NCI-H345 treated with DMSO at 0.1 percent for 48 hours (cell line): ENCODE measurements at regions not wholly inside any gene's neighbourhood (a gene's known extent, or its start where the extent isn't known, plus 50 kb on each side); places are given as distances from the start of the nearest gene placed in this dataset.
A peak's percentile ranks its signal among the peaks of the same experiment; 100 is the strongest.
"Not testable (repeated sequence)": the region's sequence is repeated elsewhere in the genome, so short reads cannot be mapped to it uniquely, and the experiment has no call there.

Experiments
- DNase-seq: peaks from one replicate; lab custom pipeline; 2025; ENCODE audit not compliant: unreplicated experiment; lab: John Stamatoyannopoulos, UW

DNA sequence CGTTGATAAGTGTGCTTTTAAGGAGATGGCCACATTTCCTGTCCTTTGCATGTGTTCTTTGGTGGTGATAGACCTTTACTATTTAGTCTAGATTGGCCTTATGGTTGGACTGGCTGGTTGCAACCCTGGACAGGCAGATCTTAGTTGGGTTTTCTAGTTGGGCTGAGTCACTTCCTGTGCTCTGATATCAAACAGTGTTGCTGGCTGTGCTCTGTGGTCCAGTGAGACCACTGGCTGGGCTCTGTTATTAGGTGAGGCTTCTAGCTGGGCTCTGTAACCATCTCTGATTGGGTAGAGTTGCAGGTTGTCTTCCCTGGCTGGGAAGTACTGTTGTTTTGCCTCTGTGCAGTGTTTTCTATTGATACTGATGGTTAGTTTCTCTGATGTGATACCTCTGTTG lies 432.5 kb downstream of the LRRC70 start:
- no peak for DNase-seq

DNA sequence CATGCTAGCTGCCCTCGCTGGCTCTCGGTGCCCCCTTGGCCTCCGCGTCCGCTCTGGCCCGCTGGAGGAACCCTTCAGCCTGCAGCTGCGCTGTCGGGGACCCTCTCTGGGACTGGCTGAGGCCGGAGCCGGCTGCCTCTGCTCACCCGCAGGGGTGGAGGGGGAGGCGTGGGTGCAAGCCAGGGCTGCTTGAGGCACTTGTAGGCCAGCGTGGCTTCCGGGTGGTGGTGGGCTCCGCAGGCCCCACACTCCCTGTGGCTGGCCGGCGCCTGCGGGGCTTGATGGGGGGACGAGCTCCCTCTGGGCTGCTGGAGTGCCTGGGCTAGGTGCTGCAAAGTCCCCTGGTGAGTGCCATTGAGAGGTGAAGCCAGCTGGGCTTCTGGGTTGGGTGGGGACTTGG lies 429.6 kb downstream of the LRRC70 start:
- DNase-seq: no peak

DNA sequence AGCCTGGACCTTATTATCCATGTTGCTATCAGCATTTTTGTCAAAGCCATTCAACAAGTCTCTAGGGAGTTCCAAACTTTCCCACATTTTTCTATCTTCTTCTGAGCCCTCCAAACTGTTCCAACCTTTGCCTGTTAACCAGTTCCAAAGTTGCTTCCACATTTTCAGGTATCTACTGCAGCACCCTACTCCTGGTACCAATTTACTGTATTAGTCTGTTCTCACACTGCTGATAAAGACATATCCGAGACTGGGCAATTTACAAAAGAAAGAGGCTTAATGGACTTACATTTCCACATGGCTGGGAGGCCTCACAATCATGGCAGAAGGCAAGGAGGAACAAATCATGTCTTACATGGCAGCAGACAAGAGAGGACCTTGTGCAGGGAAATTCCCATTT lies 416.2 kb downstream of the LRRC70 start:
- not testable (repeated sequence) for DNase-seq

DNA sequence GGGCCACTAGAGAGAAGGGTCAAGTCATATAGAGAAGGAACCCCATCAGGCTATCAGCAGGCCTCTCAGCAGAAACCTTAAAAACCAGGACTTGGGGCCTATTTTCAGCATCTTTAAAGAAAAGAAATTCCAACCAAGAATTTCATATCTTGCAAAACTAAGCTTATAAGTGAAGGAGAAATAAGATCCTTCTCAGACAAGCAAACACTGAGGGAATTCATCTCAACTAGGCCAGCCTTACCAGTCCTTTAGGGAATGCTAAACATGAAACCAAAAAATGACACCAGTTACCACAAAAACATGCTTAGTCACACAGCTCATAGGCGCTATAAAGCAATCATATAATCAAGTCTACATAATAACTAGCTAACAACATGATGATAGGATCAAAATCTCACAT lies 407.1 kb downstream of the LRRC70 start:
- DNase-seq: no peak

DNA sequence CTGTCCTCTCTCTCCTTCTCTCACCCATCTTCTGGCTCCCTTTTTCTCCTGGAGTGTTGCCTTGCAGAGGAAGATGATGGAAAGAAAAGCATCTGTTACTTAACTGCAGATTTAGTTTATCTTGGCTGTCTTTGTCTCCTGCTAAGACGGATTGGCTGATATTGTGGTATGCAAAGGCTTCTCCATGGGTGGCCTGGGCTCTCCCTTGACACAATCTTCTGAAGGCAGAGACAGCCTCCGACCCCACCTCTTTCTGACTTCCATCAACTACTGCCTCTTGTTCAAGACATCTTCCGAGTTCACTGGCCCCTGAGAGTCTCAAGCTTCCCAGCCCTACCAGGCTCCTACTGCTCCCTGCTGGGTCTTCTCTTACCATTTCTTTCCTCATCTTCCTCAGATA lies 403.7 kb downstream of the LRRC70 start:
- DNase-seq: no peak

DNA sequence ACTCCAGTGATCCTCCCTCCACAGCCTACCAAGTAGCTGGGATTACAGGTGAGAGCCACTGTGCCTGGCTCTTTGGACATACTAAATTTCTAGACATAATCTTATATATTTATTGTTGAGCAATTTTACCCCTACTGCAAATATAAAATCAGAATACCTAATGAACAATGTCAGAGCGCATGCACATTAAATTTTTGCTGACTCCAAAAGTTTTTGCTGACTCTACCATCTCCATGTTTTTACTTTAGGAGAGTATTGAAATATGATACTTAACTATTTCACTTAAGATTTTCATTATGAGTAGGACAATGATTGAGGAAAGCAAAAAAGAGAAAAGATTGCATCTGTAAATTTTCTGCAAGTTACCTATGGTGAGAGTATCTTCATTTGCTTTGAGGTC lies 402.3 kb downstream of the LRRC70 start:
- DNase-seq: no peak

DNA sequence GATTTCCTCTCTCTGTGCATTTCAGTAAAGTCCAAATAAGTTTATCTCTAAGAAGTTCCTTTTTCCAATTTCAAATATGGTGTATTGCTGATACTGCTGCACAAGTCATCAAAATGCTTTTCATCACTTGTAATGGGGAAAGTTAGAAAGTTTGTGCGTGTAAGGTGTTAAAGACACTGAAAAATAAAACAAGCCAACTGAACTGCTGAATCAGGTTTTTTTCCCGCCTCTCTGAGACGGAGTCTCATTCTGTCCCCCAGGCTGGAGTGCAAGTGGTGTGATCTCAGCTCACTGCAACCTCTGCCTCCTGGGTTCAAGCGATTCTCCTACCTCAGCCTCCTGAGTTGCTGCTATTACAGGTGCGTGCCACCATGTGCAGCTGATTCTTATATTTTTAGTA lies 400.9 kb downstream of the LRRC70 start:
- no peak for DNase-seq

DNA sequence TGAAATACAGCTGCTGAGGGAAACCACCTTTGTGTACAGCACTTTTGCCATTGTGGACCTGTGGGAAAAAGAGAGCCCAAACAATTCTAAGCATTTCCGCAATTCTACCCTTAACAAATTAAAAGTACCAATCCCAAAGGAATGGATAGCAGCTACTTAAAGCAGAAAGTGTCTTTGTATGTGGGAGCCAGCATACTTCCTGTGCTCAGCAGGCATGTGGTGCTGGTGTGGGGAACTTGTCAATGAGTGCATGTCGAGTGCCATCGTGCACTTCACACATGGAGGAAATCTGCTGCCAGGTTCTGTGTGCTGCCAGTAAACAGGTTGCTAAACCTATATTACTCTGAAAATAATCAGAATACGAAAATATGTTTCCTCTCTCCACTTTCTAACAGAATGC lies 399.0 kb downstream of the LRRC70 start:
- DNase-seq: peak; percentile 60

DNA sequence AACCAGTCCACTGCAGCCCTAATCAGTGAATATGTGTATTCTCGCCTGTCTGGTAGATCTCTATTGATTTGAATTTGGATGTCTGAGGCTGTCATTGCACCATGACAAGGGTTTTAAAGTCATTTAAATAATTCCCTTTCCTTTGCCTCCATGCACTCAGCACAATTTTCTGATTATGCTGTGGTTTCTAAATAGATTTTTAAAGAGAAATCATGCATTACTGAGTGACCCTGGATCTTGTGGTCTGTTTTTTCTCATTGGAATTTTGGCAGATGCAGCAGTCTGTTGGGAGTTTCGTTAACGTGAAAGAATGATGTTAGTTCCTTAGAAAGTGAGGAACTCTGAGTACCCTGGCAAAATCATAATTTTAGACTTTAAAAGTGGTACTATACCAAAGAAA lies 396.0 kb downstream of the LRRC70 start:
- DNase-seq: no peak

DNA sequence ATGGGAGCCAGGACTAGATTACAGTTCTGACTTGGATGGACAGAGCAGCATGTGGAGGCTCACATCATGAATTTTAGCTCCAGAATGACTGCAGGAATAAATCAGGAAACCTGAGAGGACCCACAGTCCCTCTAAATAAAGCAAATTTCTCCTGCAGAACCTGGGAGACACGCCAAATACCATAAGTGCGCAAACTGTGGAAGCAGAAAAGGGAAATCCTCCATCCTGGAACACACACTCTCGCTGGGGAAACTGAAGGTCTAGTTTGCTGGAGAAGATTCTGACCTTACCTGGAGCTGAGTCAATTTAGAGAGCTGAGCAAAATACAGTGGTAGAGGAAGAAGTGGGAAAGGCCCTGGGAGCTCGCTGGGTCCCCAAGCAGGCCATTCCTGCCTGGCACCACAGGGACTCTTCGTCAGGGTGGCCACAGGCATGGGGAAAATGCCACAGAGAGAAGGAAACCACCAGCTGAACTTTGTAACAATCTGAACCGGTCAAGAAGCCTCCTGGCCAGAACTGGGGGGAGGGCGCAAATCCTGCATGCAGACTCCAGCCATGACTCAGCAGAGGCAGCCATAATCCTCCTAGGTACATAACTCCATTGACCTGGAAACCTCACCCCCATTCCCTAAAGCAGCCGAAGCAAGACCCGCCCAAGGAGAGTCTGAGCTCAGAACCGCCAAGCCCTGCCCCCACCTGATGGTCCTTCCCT lies 390.9 kb downstream of the LRRC70 start:
- DNase-seq: no peak

DNA sequence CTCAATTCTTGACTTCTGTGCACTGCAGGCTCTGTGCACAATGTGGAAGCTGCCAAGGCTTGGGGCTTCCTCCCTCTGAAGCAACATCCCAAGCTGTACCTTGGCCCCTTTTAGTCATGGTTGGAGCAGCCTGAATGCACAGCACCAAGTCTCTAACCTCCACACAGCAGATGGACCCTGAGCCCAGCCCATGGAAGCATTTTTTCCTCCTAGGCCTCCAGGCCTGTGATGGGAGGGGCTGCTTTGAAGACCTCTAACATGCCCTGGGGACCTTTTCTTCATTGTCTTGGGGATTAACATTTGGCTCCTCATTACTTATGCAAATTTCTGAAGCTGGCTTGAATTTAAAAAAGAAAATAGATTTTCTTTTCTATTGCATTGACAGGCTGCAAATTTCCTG lies 385.8 kb downstream of the LRRC70 start:
- no peak for DNase-seq

DNA sequence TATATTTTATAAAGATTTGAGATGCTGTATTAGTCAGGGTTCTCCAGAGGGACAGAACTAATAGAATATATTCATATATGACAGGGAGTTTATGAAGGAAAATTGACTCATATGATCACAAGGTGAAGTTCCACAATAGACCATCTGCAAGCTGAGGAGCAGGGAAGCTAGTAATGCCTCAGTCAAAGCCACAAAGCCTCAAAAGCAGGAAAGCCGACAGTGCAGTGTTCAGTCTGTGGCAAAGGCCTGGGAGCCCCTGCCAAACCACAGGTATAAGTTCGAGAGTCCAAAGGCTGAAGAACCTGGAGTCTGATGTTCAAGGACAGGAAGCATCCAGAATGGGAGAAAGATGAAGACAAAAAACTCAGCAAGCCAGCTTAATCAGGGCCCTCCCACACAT lies 382.2 kb downstream of the LRRC70 start:
- no peak for DNase-seq

DNA sequence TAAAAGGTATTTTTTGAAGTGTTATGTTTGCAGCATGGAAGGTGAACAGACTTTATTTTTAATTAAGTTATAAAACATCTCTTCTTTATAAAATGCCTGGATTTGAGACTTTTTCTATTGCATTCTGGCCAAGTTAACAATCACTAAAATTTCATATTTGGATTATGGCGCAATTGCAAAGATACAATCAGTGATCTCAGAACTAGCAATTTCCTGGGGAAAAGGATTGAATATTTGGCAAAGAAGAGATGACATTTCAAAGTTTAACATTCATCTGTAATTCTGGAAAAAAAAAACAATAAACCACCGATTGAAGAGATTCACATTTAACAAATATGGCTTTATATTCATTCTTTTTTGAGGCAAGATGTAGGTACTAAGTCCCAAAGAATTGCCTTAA lies 378.0 kb downstream of the LRRC70 start:
- DNase-seq: no peak

DNA sequence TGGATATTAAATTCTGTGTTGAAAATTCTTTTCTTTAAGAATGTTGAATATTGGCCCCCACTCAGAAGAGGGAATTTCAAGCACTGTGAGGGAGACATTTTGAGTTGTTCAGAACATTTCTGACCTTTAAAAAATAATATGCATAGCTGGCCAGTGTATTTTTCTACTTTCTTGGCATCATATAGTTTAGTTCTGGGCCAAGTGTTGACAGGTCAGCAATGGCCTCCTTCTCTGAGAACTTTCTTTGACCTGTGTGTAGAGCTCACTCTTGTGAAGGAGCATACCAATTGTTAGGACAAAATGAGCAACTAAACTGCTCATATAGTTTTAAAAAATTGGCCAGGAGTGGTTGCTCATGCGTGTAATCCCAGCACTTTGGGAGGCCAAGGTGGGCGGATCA lies 376.0 kb downstream of the LRRC70 start:
- no peak for DNase-seq

DNA sequence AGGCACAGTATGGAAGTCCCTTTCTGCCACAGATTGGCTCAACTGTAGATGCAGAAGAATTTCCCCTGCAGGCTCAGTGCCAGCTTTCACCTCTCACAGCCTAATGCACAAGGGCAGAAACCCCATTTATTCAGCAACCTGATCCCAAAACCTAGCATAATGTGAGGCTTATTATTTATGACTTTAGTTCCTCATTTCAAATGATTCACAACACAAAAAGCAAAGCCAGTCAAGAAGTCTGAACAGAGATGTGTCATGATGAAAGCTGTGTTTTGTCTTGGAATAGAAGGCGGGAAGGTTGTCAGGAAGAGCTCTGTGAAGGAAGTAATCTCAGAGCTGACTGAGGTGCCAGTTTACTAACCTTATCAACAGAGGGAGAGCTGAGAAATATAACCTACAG lies 369.7 kb downstream of the LRRC70 start:
- no peak for DNase-seq

DNA sequence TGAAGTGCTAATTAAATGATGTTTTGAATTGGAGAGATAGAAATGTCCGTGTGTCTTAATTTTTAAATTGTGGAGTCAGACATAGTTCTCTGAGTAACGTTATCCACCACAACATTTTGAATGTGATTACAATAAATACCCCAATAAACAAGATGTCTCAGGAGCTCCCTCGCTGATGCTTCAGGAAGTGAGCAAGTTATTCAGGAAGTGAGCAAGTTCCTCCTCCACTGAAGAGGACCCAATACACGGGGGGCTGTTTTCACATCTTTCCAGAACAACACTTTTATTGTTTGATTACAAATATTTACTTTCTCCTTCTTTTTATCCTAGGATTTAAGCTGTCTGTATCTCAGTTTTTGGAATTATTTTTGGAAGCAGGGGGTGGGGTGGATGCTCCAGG lies 363.8 kb downstream of the LRRC70 start:
- no peak for DNase-seq

DNA sequence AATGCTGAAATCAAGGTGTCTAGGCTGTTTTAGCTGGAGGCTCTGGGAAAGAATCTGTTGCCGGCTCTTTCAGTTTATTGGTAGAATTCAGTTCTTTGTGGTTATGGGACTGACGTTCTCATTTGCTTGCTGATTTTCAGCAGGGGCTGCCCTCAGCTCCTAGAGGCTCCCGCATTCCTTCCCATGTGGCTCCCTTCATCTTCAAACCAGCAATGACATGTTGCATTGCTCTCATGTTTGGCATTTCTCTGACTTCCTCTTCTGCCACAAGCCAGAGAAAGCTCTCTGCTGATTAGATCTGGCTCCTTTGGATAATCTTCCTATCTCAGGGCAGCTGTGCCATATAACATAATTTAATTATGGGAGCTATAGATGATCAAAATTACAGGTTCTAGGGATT lies 360.3 kb downstream of the LRRC70 start:
- DNase-seq: no peak

DNA sequence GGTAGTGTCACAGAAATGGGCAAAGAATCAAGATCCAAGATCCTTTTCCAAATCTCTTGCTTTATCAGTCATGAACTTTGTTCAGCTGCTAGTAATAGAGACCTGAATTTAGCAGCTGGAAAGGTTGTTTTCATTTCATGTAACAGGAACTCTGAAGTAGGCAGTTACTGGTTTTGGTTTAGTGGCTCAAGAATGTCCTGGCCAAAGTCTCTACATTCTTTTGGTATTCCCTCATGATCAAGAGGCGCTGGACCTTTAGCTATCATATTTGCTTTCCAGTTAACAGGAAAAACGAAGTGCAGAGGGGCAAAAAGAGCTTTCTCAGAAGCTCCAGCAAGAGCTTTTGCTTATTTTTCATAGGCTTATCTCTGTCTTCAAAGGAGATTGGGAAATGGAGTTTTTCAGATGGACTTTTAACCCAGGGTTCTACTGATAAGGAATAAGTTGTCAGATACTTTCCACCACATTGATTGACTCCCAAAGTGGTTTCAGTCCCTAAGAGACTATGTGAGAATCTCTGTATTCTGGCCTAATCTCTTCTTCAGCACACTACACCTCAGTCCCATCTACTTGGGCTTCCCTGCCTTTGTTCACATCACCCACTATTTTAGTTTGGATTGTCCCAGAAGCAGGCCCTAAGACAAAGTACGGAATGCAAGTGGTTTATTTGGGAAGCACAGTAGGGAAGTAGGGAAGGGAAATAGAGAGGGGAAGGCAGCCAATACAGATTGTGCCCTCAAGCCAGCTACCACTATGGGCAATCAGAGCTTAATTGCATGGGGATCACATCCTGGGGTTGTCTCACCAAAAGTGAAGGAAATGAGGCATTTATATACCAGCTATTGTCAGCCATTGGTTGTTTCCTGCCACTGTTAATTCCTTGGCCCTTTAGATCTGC lies 359.3 kb downstream of the LRRC70 start:
- no peak for DNase-seq

DNA sequence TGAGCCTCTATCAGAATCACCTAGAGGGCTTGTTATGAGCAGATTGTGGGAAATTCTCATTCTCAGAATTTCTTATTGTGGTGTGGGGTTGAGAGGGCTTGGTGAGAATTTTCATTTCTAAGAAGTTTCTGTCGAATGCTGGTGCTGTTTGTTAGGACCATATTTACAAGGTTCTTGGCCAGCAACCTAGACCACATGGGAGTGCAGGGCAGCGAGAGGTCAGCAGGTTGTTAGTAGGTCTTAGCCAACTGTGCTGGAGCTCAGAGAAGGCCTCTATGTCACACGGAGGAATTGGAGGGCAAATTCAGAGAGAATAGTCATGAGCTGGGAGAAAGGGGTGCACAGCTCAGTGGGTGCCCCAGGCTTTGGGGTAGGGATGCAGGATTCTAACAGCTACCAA lies 357.0 kb downstream of the LRRC70 start:
- DNase-seq: no peak

DNA sequence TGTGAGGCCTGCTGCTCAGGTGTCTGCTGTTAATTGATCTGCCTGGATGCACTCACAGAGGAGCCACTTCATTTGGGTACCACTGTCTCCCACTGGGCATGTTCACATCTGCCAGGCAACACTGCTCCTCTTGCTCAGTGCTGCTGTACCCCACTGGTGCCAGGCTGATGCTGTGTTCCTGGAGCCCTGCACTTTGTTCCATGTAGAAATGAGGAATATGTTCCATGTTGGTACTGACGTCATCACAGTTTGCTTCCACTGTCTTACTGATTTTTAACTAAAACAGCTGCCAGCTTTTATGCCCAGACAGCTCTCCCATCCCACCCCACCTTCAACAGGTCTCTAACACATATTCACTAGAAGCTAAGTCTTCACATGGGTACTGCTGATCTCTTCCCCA lies 355.7 kb downstream of the LRRC70 start:
- no peak for DNase-seq

DNA sequence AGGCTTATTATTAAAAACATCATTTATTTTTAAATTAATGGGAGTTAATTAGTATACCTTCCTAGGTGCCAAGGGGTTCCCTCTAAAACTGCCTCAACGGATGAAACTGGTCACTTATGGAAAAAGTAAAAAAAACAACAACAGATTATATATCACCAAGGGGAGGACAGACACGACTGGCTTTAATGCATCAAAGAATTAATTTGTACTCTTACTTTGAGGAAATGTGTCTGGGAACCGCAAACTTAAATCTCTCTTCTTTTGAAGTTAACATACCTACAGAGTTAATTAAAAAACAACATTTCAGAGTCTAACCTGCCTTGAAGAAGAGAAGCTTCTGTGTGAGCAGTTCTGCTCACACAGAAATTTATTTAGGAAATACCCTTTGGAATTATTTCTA lies 354.6 kb downstream of the LRRC70 start:
- no peak for DNase-seq

DNA sequence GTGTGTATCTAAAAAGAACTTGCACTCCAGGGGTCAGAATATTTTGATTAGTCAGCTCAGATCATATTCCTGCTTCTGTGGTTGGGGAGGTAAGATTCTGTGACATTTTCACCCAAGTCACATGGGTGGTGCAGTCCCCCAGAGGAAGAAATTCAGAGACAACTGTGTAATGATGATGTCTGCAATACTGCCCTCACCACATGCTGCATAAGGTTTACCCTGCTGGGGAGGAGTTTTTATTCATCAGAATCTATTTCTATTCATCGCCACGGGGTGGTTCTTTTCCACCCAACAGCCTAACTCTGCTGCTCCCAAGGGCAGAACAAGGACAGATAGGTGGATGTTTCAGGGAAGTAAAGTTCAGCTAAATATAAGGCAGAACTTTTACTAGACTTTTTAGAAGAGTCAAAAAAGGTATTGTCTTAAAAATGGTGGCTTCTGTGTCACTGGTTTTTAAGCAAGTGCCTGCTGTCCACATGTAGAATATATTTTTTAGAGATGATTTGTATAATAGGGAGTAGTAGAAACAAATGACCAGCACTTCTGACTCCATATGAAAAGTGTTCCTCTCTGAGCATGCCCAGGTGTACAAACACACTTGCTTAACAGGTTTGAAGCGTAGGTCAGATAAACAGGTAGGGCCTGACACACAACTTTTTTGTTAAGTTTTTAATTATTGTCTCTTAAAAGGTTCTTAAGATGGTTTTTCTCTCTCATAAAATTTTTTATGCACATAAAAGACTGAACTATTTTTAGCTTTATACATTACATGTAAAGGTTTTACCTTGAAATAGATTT lies 352.7 kb downstream of the LRRC70 start:
- no peak for DNase-seq
